DND-41 (cell line): ENCODE measurements at regions not wholly inside any gene's neighbourhood (a gene's known extent, or its start where the extent isn't known, plus 50 kb on each side); places are given as distances from the start of the nearest gene placed in this dataset.

ENCODE experiments used
- ATAC-seq: fragments of 200-7000 bp; cut with Tn5 transposase; 3 replicates; pipeline ENCODE4 v1.9.1; 2021; ENCODE audit warnings: low read depth; ENCODE audit not compliant: insufficient read depth
- DNase-seq: peaks from one replicate; pipeline ENCODE4 v3.0.0-alpha.2; 2020
- H2AFZ ChIP-seq: 2 replicates; pipeline ENCODE4 v1.6.0; 2012; ENCODE audit warnings: low read depth, low read length
- H3K27ac ChIP-seq: 2 replicates; pipeline ENCODE4 v1.5.1; 2012; ENCODE audit warnings: low read length, inconsistent platforms
- H3K27me3 ChIP-seq: fragments of 200-600 bp; sonication (generic); 2 replicates; pipeline ENCODE4 v1.6.0; 2012; ENCODE audit warnings: low read length, mild to moderate bottlenecking, inconsistent platforms; ENCODE audit not compliant: insufficient read depth, poor library complexity
- H3K36me3 ChIP-seq: 2 replicates; pipeline ENCODE4 v1.5.1; 2012; ENCODE audit warnings: low read length, inconsistent platforms; ENCODE audit not compliant: insufficient read depth
- H3K4me1 ChIP-seq: 2 replicates; pipeline ENCODE4 v1.5.1; 2012; ENCODE audit warnings: mild to moderate bottlenecking, low read length; ENCODE audit not compliant: insufficient read depth
- H3K4me2 ChIP-seq: 2 replicates; pipeline ENCODE4 v1.6.0; 2012; ENCODE audit warnings: mild to moderate bottlenecking, moderate library complexity, low read length, inconsistent platforms; ENCODE audit not compliant: insufficient read depth
- H3K4me3 ChIP-seq, 2 experiments: fragments of 200-600 bp in 1 of 2; shearing (Covaris generic) in 1 of 2; 2 replicates each; pipeline ENCODE4 v1.5.1; 2012 to 2016; ENCODE audit warnings: inconsistent platforms in 2 of 2, low read length in 2 of 2, mild to moderate bottlenecking in 2 of 2, low read depth in 1 of 2, moderate library complexity in 1 of 2
- H3K79me2 ChIP-seq: 2 replicates; pipeline ENCODE4 v1.6.0; 2012; ENCODE audit warnings: low read length, inconsistent platforms; ENCODE audit not compliant: insufficient read depth
- H3K9ac ChIP-seq: 2 replicates; pipeline ENCODE4 v1.6.0; 2012; ENCODE audit warnings: low read depth, mild to moderate bottlenecking, inconsistent platforms, low read length, moderate library complexity
- H3K9me3 ChIP-seq: 2 replicates; pipeline ENCODE4 v1.5.1; 2012; ENCODE audit warnings: low read length, moderate library complexity, mild to moderate bottlenecking, inconsistent platforms; ENCODE audit not compliant: insufficient read depth, severe bottlenecking
- H4K20me1 ChIP-seq: 2 replicates; pipeline ENCODE4 v1.6.0; 2012; ENCODE audit warnings: low read length; ENCODE audit not compliant: insufficient read depth
- CTCF ChIP-seq: IDR thresholded peaks from 2 replicates; pipeline ENCODE4 v1.5.1; 2012; ENCODE audit warnings: borderline replicate concordance, low read length, moderate library complexity, mild to moderate bottlenecking; ENCODE audit not compliant: poor library complexity, severe bottlenecking; ENCODE audit errors: extremely low read depth
- EZH2 ChIP-seq: IDR thresholded peaks from 3 replicates; pipeline ENCODE4 v1.6.1; 2012; ENCODE audit warnings: borderline replicate concordance, low read depth, mild to moderate bottlenecking, moderate library complexity, low read length, inconsistent platforms; ENCODE audit not compliant: severe bottlenecking

- ATAC-seq (no peak), DNase-seq (no peak)
- H3K4me1 ChIP-seq = no peaks in the 10 kb centered on the region
- no peaks in the 10 kb centered on the region for H3K79me2 ChIP-seq
- H3K4me2 ChIP-seq = no peak overlapping the region
- H4K20me1 ChIP-seq = no peaks in the 10 kb centered on the region
- H3K9ac ChIP-seq = no peak overlapping the region
- no peaks in the 10 kb centered on the region for H3K27me3 ChIP-seq
- H3K27ac ChIP-seq = no peak overlapping the region
- no peaks in the 10 kb centered on the region for H3K36me3 ChIP-seq
- no peak for TF ChIP-seq EZH2
- no peak for TF ChIP-seq CTCF
- H2AFZ ChIP-seq = no peak overlapping the region
- H3K9me3 ChIP-seq = no peaks in the 10 kb centered on the region
- H3K4me3 ChIP-seq = no peak overlapping the region
Measured at GRCh38 chr5:97979740-97980139, 793.7 kb upstream of the RGMB start.

- Histone ChIP-seq H2AFZ (no peak overlapping the region), H3K27ac (no peak overlapping the region), H3K4me1 (no peaks in the 10 kb centered on the region), H4K20me1 (no peaks in the 10 kb centered on the region), H3K36me3 (no peaks in the 10 kb centered on the region), H3K4me3 (no peak overlapping the region), H3K4me2 (no peak overlapping the region), H3K27me3 (no peaks in the 10 kb centered on the region), H3K79me2 (no peaks in the 10 kb centered on the region), H3K9ac (no peak overlapping the region), H3K9me3 (no peaks in the 10 kb centered on the region)
- ATAC-seq = no peak
- no peak for TF ChIP-seq CTCF
- no peak for TF ChIP-seq EZH2
- DNase-seq = no peak
Measured at GRCh38 chr5:97980291-97980690, 793.2 kb upstream of the RGMB start.

- Histone ChIP-seq H2AFZ (no peak overlapping the region), H3K4me2 (no peak overlapping the region), H3K27ac (no peak overlapping the region), H3K9me3 (no peaks in the 10 kb centered on the region), H3K9ac (no peak overlapping the region), H4K20me1 (no peaks in the 10 kb centered on the region), H3K4me1 (no peaks in the 10 kb centered on the region), H3K79me2 (no peaks in the 10 kb centered on the region), H3K4me3 (no peak overlapping the region), H3K27me3 (no peaks in the 10 kb centered on the region), H3K36me3 (no peaks in the 10 kb centered on the region)
- ATAC-seq (no peak), DNase-seq (no peak)
- no peak for TF ChIP-seq EZH2
- TF ChIP-seq CTCF = no peak
Measured at GRCh38 chr5:97986069-97986468, 787.4 kb upstream of the RGMB start.

- Histone ChIP-seq H3K9me3 (no peaks in the 10 kb centered on the region), H3K9ac (no peak overlapping the region), H3K27me3 (no peaks in the 10 kb centered on the region), H3K79me2 (no peaks in the 10 kb centered on the region), H3K4me1 (no peaks in the 10 kb centered on the region), H3K4me3 (no peak overlapping the region), H2AFZ (no peak overlapping the region), H3K36me3 (no peaks in the 10 kb centered on the region), H3K4me2 (no peak overlapping the region), H3K27ac (no peak overlapping the region), H4K20me1 (no peaks in the 10 kb centered on the region)
- TF ChIP-seq CTCF (no peak), EZH2 (no peak)
- no peak for ATAC-seq
- no peak for DNase-seq
Measured at GRCh38 chr5:97991236-97991635, 782.2 kb upstream of the RGMB start.
